HEK293T (cell line): ENCODE measurements at regions not wholly inside any gene's neighbourhood (a gene's known extent, or its start where the extent isn't known, plus 50 kb on each side); places are given as distances from the start of the nearest gene placed in this dataset.

Experiments
- CTCF ChIA-PET: fragments of 350-600 bp; formaldehyde crosslinking; extraction: SDS; loops from one replicate; lab custom pipeline; 2021; ENCODE audit warnings: antibody characterized with exemption, inconsistent platforms; lab: Yijun Ruan, JAX
- POLR2A ChIA-PET: fragments of 350-600 bp; formaldehyde crosslinking; extraction: SDS; loops from one replicate; lab custom pipeline; 2020; ENCODE audit warnings: antibody characterized with exemption, inconsistent platforms; lab: Yijun Ruan, JAX
- DNase-seq: peaks from one replicate; pipeline ENCODE4 v3.0.0; 2012; ENCODE audit warnings: mixed read lengths; ENCODE audit errors: extremely low spot score
- ARNT ChIP-seq: fragments of 450-650 bp; IDR thresholded peaks from 2 replicates; pipeline ENCODE4 v1.6.1; 2017; ENCODE audit warnings: mild to moderate bottlenecking
- BHLHE40 ChIP-seq: fragments of 450-650 bp; IDR thresholded peaks from 2 replicates; pipeline ENCODE4 v1.6.1; 2016; ENCODE audit warnings: mild to moderate bottlenecking, moderate library complexity, borderline replicate concordance
- CTBP1 ChIP-seq: fragments of 450-650 bp; IDR thresholded peaks from 2 replicates; pipeline ENCODE4 v1.6.1; 2016; ENCODE audit warnings: borderline replicate concordance
- ELF4 ChIP-seq: fragments of 450-650 bp; IDR thresholded peaks from 2 replicates; pipeline ENCODE4 v1.6.1; 2017; ENCODE audit warnings: antibody characterized with exemption
- FOXA1 ChIP-seq: fragments of 450-650 bp; IDR thresholded peaks from 2 replicates; pipeline ENCODE4 v1.6.1; 2016; ENCODE audit warnings: mild to moderate bottlenecking
- FOXK2 ChIP-seq: fragments of 450-650 bp; IDR thresholded peaks from 2 replicates; pipeline ENCODE4 v1.6.1; 2016; ENCODE audit warnings: mild to moderate bottlenecking
- FOXM1 ChIP-seq: fragments of 450-650 bp; IDR thresholded peaks from 2 replicates; pipeline ENCODE4 v1.6.1; 2017; ENCODE audit warnings: mild to moderate bottlenecking, borderline replicate concordance
- HDGF ChIP-seq: fragments of 450-650 bp; IDR thresholded peaks from 2 replicates; pipeline ENCODE4 v1.6.1; 2017; ENCODE audit warnings: antibody characterized with exemption, borderline replicate concordance
- L3MBTL2 ChIP-seq: fragments of 450-650 bp; conservative IDR thresholded peaks from 2 replicates; pipeline ENCODE4 v1.6.1; 2016; ENCODE audit warnings: mild to moderate bottlenecking
- LEF1 ChIP-seq: fragments of 450-650 bp; IDR thresholded peaks from 2 replicates; pipeline ENCODE4 v1.6.1; 2017; ENCODE audit warnings: mild to moderate bottlenecking, borderline replicate concordance
- NFRKB ChIP-seq: fragments of 450-650 bp; IDR thresholded peaks from 2 replicates; pipeline ENCODE4 v1.6.1; 2016; ENCODE audit warnings: mild to moderate bottlenecking, moderate library complexity
- SP1 ChIP-seq: fragments of 450-650 bp; IDR thresholded peaks from 2 replicates; pipeline ENCODE4 v1.6.1; 2017
- SUZ12 ChIP-seq: fragments of 450-650 bp; IDR thresholded peaks from 2 replicates; pipeline ENCODE4 v1.6.1; 2016; ENCODE audit warnings: mild to moderate bottlenecking
- TARDBP ChIP-seq: fragments of 450-650 bp; IDR thresholded peaks from 2 replicates; pipeline ENCODE4 v1.6.1; 2016
- ZNF384 ChIP-seq: fragments of 450-650 bp; IDR thresholded peaks from 2 replicates; pipeline ENCODE4 v1.6.1; 2016
- TF ChIP-seq, protein P1 (sequence below): fragments of 450-650 bp; IDR thresholded peaks from 2 replicates; pipeline ENCODE4 v1.6.1; 2016

DNA sequence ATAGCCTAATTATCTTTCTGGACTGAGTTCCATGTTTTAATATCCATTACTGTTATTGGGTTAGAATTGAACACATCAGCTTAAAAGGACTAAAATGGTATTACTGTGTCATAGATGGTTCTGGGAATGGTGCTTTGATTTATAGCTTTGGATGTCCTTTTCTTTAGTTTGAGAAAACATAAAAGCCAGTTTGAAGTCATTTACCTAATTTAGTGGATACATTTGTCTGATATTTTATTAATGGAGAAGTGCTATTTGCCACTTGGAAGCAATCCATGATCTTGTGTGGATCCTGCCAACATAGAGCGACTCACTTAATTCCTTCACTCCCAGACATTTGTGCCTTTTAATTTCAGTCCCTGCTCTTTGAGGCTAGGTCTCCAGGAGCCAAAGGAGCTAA, 212.4 kb upstream of the PACRGL start:
- CTCF ChIA-PET: interaction anchor here (1.2 kb wide), 1 partner anchor 41 kb away, joined by 5 read pairs; no protein-coding TSS in a partner anchor
- TF ChIP-seq ZNF384 (no peak), BHLHE40 (no peak), HDGF (no peak), LEF1 (no peak), FOXM1 (no peak), SP1 (no peak)
- POLR2A ChIA-PET: no interaction called here

DNA sequence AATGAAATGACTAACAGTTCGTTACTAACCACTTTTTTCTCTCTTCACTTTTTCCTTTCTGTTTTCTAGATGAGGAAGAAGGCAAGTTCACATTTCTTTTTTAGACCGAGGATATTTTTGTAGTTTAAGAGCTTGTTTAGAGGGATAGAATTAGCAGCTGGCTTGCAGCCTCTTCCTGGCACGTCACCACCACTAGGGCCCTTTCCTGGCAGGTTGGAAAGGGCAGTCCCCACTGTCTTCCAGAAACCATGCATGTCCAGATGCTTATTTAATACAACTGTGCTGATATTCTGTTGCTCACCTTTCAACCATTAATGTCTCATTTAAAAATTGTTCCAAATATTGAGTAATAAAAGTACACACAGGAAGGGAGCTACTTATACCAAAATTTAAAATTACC, 209.5 kb upstream of the PACRGL start:
- CTCF ChIA-PET: no interaction called here
- DNase-seq: no peak
- POLR2A ChIA-PET: no interaction called here
- TF ChIP-seq FOXA1 (no peak), L3MBTL2 (no peak), BHLHE40 (no peak), SUZ12 (no peak), FOXK2 (no peak)

More for the DNA sequence above, 212.4 kb upstream of the PACRGL start:
- DNase-seq: no peak

DNA sequence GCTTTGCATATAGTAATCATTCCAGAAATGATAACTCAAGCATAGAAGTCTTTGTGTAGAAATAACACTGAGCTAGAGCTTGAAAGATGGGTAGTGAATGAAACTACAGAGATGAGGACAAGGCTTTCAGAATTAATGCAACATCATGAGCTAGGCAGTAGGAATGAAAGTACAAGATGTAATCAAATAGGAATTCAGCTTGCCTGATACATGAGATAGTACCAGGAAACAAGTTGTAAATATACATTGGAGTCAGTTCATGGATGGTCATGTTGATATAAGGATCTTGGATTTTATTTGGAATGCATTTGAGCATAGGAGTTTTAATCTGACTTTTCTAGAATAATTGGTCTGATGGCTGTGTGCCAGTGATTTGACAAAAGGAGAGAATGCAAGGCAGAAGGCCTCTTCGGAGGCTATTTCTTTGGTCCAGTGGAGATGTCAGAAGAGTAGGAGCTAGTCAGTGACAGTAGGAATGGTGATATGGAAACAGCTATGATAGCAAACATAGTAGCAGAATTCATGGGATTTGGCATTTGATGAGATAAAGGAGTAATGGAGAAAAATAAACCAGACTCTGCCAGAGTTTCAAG, 206.4 kb upstream of the PACRGL start:
- DNase-seq: no peak
- CTCF ChIA-PET: no interaction called here
- POLR2A ChIA-PET: no interaction called here
- TF ChIP-seq, protein P1, sequence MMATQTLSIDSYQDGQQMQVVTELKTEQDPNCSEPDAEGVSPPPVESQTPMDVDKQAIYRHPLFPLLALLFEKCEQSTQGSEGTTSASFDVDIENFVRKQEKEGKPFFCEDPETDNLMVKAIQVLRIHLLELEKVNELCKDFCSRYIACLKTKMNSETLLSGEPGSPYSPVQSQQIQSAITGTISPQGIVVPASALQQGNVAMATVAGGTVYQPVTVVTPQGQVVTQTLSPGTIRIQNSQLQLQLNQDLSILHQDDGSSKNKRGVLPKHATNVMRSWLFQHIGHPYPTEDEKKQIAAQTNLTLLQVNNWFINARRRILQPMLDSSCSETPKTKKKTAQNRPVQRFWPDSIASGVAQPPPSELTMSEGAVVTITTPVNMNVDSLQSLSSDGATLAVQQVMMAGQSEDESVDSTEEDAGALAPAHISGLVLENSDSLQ: no peak
- TF ChIP-seq FOXA1 (no peak), SP1 (no peak), FOXK2 (no peak), LEF1 (no peak), BHLHE40 (no peak), SUZ12 (no peak), TARDBP (no peak), FOXM1 (no peak), ARNT (no peak), ZNF384 (no peak), HDGF (no peak), ELF4 (no peak), L3MBTL2 (no peak), CTBP1 (no peak), NFRKB (no peak)

DNA sequence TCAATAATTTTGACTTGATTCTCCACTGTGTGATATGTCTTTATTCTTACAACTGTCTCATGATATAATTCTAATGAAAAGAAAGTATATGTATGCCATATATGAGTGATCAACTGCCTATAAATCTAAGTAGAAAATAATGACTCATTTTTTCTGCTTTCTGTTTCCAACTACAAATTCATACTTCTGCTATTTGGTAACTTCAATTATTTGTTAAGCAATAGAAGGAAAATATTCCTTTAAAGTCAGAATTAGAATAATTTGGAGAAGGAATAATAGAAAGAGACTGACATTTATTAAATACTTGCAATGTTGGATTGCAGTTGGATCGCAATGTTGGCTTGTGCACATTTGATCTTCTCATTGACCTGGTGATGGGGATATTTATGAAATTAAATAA, 204.2 kb upstream of the PACRGL start:
- no peak for DNase-seq
- TF ChIP-seq CTBP1 (no peak), SUZ12 (no peak), FOXM1 (no peak), FOXK2 (no peak), FOXA1 (no peak), SP1 (no peak), LEF1 (no peak), L3MBTL2 (no peak), HDGF (no peak), BHLHE40 (no peak), ARNT (no peak), TARDBP (no peak), ZNF384 (no peak), NFRKB (no peak), ELF4 (no peak)
- TF ChIP-seq, protein P1: no peak
- ChIA-PET CTCF (no interaction called here), POLR2A (no interaction called here)

DNA sequence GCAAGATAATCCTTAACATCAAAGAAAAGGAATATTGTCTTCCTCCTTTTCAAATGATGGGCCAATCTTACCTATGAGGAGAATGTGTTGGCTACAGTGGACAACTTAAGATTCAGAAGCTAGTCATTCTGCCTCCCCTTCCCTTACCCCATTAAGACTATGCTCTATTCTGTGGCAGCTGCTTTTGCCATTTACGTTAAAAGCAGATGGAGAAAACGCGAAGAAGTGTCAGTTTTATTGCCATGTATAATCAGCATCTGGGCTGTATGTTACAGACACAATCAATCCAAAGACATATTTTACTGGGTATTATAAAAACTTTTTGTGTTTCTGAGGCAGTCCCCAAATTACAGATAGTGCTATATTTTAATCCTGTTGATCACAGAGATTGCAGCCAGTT, 196.1 kb upstream of the PACRGL start:
- CTCF ChIA-PET: no interaction called here
- POLR2A ChIA-PET: no interaction called here
- DNase-seq: no peak
- TF ChIP-seq, protein P1: no peak
- TF ChIP-seq HDGF (no peak), FOXK2 (no peak), BHLHE40 (no peak), FOXM1 (no peak), L3MBTL2 (no peak), SUZ12 (no peak), FOXA1 (no peak), TARDBP (no peak), LEF1 (no peak)

DNA sequence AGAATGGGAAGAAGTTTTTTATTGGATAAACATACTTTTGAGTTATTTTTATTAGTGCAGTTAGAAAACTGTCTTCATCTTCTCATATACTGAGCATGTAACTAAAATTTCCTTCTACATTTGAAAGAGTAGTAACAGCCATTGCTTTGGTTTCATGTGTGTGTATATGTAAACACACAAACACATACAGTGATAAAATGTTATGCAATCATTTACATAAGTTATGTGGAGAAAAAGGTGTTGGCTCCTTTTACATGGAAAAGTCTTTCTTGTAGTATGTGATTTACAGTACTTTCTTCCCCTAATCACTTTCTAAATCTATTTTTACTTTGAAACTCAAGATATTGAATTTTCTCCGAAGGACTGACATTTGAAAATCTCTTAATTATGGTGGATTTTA, 194.3 kb upstream of the PACRGL start:
- TF ChIP-seq CTBP1: no peak
- TF ChIP-seq SP1: no peak
- no peak for TF ChIP-seq ARNT
- TF ChIP-seq FOXM1: no peak
- no peak for TF ChIP-seq SUZ12
- TF ChIP-seq, protein P1: no peak
- TF ChIP-seq TARDBP: no peak
- TF ChIP-seq L3MBTL2: no peak
- no peak for TF ChIP-seq NFRKB
- no peak for DNase-seq
- POLR2A ChIA-PET: no interaction called here
- CTCF ChIA-PET: no interaction called here
